IPS DF 19.7 (cell line): ENCODE measurements at regions not wholly inside any gene's neighbourhood (a gene's known extent, or its start where the extent isn't known, plus 50 kb on each side); places are given as distances from the start of the nearest gene placed in this dataset.

ENCODE experiments used
- DNase-seq: peaks from one replicate; pipeline ENCODE4 v3.0.0-alpha.2; 2013; ENCODE audit warnings: low read depth, low spot score

DNA sequence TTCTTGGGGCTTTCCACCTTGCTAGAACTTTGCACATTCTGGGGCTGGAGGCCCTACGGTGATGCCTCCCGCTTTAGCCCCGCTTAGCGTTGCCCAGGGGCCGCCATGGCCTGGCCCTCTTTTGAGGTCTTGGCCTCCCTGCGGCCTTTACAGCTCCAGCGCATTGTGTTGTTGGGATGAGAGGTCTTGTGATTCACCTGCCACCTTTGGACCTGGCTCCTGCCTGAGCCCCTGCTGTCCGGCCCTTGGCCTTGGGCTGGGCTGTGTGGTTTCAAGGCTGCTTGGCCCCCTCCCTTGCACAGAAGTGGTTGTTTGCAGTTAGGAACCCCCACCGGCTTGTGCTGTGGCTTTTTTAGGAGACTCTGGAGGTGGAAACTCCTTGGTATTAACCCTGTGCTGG is 61.0 kb upstream of the CDH4 start:
- DNase-seq: no peak

DNA sequence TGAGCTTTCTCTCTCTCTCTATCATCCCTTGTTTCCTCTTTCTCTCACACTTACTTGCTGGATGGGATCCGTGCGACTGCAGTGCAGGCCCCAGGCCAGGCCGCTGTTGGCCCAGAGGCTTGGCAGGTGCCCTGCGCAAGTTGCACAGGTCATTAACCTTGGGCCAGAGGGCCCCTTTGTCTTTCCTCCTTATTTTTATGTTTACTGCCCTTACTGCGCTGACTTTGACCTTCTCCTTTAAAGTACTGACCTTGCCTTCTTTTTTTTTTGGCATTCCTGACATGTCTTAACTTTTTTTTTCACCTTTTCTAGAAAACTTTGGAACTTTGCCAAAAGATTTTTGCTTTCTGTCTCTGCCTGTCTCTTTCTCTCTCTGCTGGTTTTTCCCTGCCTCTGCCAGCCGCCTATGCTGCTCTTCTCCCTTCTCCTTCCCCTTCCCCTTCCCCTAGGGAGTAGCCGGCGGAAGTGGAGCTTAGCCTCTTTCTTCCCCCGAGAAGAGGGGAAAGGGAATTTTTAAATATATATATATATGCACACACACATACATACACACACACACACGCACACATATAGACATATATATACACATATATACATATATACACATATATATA is 59.6 kb upstream of the CDH4 start:
- DNase-seq: no peak

DNA sequence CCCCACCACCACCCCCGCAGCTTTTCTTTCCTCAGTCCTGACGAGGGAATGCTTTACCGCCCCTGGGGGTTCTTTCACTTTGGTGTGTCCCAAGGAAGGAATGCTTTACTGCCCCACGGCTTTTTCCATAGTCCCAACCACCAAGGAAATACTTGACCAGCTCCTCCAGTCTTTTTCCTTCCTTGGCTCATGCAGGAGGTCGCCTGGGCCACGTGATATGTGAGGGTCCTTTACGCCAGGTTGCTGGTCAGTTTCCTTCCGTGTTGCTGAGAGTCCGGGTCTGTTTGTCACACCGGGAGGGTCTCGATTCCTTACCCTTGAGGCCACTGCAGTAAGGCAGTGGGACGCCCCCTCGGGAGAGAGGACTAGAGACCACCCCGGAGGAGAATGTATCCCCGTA is 58.9 kb upstream of the CDH4 start:
- DNase-seq: no peak
